NT2/D1 (cell line): ENCODE measurements at regions not wholly inside any gene's neighbourhood (a gene's known extent, or its start where the extent isn't known, plus 50 kb on each side); places are given as distances from the start of the nearest gene placed in this dataset.

ENCODE experiments used
- DNase-seq: peaks from one replicate; pipeline ENCODE4 v3.0.0-alpha.2; 2011; ENCODE audit warnings: low read depth, low spot score
- H3K27me3 ChIP-seq: 2 replicates; pipeline ENCODE4 v1.6.0; 2011; ENCODE audit warnings: mild to moderate bottlenecking; ENCODE audit not compliant: insufficient read length, insufficient read depth
- H3K36me3 ChIP-seq: 2 replicates; pipeline ENCODE4 v1.6.1; 2011; ENCODE audit warnings: mild to moderate bottlenecking, low read length, mixed read lengths; ENCODE audit not compliant: insufficient read depth, insufficient read length
- H3K4me1 ChIP-seq: 2 replicates; pipeline ENCODE4 v1.5.1; 2011; ENCODE audit not compliant: insufficient read depth, insufficient read length
- H3K4me3 ChIP-seq: 2 replicates; pipeline ENCODE4 v1.5.1; 2011; ENCODE audit warnings: low read depth; ENCODE audit not compliant: insufficient read length
- H3K9ac ChIP-seq: 2 replicates; pipeline ENCODE4 v1.6.0; 2011; ENCODE audit warnings: low read depth; ENCODE audit not compliant: insufficient read length
- H3K9me3 ChIP-seq: 2 replicates; pipeline ENCODE4 v1.5.1; 2011; ENCODE audit warnings: mild to moderate bottlenecking, low read length; ENCODE audit not compliant: insufficient read depth
- SUZ12 ChIP-seq: IDR thresholded peaks from 2 replicates; pipeline ENCODE4 v1.6.1; 2011; ENCODE audit not compliant: insufficient read length, insufficient read depth; ENCODE audit errors: extremely low read depth
- YY1 ChIP-seq: IDR thresholded peaks from 2 replicates; pipeline ENCODE4 v1.6.1; 2011; ENCODE audit not compliant: insufficient read length, insufficient read depth
- ZNF274 ChIP-seq: IDR thresholded peaks from 2 replicates; pipeline ENCODE4 v1.6.1; 2011; ENCODE audit warnings: mild to moderate bottlenecking, low read depth, low read length

DNA sequence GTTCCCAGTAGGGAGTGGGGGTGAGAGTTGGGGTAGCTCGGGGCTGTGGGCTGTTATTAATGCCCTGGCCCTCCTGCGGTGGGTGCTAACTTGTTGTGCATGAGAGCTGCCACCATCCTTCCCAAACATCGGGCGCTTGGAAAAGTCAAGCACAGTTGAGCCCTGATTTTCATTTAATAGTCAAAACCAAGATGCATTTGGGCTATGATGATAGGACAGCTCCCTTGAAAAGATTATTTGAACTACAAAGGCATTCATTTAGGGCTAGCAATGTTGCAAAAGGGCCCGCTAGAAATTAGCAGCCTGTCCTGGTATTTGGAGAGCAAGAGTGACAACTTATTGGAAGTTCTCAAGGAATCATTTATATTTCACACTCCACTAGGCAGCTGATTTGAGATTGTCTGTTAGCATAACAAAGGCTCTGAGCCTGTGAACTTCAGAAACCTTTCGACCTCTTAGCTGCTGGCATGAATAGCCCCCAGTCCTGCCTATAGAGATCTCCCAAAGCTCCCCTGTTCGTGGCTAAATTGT, 128.2 kb upstream of the TMEM161B start:
- no peaks in the 10 kb centered on the region for H3K36me3 ChIP-seq
- no peaks in the 10 kb centered on the region for H3K27me3 ChIP-seq
- peaks cover 5% of the 10 kb centered on the region for H3K4me1 ChIP-seq
- no peak for DNase-seq
- no peaks in the 10 kb centered on the region for H3K9me3 ChIP-seq
- TF ChIP-seq SUZ12 (no peak), YY1 (no peak), ZNF274 (no peak)
- H3K4me3 ChIP-seq: no peak overlapping the region
- no peak overlapping the region for H3K9ac ChIP-seq

DNA sequence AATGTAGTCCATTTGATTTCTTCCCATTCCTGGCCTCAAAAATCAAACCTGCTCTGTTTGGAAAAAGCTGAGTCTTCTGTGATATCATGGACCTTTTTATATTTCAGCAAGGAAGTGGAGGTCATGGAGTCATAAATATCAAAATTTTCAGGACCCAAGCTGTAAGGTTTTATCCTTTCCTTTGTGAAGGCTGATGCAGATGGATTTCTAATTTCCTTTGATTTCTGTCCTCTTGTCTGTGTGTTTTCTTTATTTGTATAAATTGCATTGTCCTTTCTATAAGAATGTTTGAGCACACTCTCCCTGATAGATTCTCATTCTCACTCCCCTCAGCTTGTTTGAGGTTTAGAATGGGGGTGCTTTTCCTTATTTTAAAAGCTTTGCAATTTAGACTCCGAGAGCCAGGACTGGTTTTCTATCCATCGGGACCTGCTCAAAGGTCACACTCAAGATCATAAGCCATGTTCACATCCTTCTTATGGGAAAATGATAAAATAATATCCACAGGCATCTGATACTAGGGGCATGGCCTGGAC, 127.4 kb upstream of the TMEM161B start:
- DNase-seq: no peak
- Histone ChIP-seq H3K27me3 (no peaks in the 10 kb centered on the region), H3K4me1 (peaks cover 5% of the 10 kb centered on the region), H3K9me3 (no peaks in the 10 kb centered on the region), H3K36me3 (no peaks in the 10 kb centered on the region), H3K4me3 (no peak overlapping the region), H3K9ac (no peak overlapping the region)
- TF ChIP-seq SUZ12 (no peak), ZNF274 (no peak), YY1 (no peak)

DNA sequence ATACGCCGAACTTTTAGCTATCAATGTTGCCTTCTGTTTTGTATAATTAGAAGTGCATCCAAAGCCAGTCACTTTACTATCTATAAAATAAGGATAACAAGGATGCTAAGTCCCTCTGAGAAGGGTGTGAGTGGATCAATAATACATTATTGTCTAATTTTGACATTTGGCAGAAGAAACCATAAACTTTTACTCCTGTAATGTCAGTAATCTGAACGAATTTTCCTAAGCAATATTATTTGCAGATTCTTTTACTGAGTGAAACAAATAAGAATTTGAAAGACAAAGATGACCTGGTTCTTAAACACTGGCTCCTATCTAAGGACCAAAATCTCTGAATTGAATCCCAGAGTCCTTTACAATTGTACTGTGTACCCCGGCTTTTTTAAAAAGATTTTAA, 126.6 kb upstream of the TMEM161B start:
- H3K9me3 ChIP-seq: no peaks in the 10 kb centered on the region
- H3K4me1 ChIP-seq: peaks cover 5% of the 10 kb centered on the region
- no peak for DNase-seq
- no peak overlapping the region for H3K9ac ChIP-seq
- H3K4me3 ChIP-seq: no peak overlapping the region
- no peaks in the 10 kb centered on the region for H3K36me3 ChIP-seq
- TF ChIP-seq YY1: no peak
- TF ChIP-seq SUZ12: no peak
- no peak for TF ChIP-seq ZNF274
- no peaks in the 10 kb centered on the region for H3K27me3 ChIP-seq

DNA sequence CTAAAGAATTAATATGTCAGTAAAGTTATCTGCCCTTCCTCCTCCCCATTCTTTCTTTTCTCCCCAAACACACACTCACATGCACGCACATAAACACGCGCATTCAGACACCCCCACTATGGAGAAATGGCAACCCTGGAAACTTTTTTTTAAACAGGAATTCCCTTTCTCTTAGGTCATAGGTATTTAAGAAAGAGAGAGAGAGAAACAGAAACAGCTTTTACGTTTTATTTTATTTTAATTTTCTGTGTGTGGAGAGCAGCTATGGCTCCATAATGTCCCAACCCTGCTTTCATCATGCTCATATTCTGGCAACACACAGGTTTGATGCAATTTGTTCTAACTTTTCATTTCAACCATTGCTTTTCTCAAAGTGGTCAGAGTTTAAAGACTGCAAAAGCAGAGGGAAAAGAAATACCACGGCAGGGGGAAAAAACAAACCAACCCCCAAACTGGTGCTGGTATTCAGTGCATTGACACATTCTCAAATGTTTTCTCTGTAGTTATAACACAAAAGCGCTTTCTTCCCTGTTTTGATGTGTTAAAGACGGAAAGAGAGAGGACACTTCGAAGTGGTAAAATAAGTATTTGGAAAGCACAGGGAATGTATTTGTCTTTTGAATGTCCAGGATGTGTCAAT, 126.0 kb upstream of the TMEM161B start:
- no peak for TF ChIP-seq YY1
- TF ChIP-seq ZNF274: no peak
- no peak for TF ChIP-seq SUZ12
- Histone ChIP-seq H3K4me3 (no peak overlapping the region), H3K4me1 (peaks cover 5% of the 10 kb centered on the region), H3K9me3 (no peaks in the 10 kb centered on the region), H3K27me3 (no peaks in the 10 kb centered on the region), H3K36me3 (no peaks in the 10 kb centered on the region), H3K9ac (no peak overlapping the region)
- no peak for DNase-seq

DNA sequence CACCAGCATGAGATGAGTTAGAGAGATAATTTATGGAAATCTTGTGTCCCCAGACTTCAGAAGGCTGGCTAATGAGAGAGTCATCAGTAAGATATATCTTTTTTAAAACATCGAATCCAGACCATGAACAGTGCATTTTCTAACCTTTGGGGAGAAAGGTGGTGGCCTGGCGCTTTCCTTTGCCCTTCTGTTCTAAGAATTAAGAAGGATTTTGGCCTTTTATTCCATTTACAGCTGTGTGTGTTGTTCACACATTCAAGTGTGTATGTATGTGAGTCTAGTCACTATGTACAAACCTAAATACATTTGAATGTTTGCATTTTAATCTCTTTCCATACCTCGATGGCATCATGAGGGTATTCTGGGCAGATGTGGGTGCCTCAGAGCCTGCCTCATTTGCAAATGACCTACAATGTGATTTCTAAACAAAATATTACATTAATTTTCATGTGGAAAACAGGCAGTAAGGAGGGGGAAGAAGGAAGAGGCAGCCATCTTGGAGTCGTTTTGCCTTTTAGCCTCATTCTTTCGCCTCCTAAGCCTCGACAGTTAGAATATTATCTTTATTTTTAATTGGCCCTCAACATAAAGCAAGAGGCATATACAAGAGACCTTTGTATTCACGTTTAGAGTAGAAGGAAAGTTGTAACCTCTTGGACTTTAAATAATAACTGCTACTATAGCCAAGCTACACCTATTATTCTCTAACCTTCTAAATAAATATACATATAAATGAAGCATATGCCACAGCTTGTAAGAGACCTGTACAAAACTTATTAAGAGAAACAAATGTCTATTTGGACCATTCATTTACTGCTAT, 125.3 kb upstream of the TMEM161B start:
- H3K4me1 ChIP-seq: peaks cover 5% of the 10 kb centered on the region

GRCh38 chr5:88393042-88393441, 124.4 kb upstream of the TMEM161B start:
- no peak for DNase-seq

More for the DNA sequence above, 125.3 kb upstream of the TMEM161B start:
- no peak for DNase-seq
- H3K9me3 ChIP-seq: no peaks in the 10 kb centered on the region
- TF ChIP-seq SUZ12 (no peak), ZNF274 (no peak), YY1 (no peak)
- H3K9ac ChIP-seq: no peak overlapping the region
- no peaks in the 10 kb centered on the region for H3K27me3 ChIP-seq
- no peak overlapping the region for H3K4me3 ChIP-seq
- no peaks in the 10 kb centered on the region for H3K36me3 ChIP-seq

GRCh38 chr5:88391991-88392390, 123.3 kb upstream of the TMEM161B start:
- no peak for TF ChIP-seq YY1
- no peak for TF ChIP-seq SUZ12
- TF ChIP-seq ZNF274: no peak
- H3K4me1 ChIP-seq: peaks cover 2% of the 10 kb centered on the region
- no peak overlapping the region for H3K9ac ChIP-seq
- DNase-seq: no peak
- H3K27me3 ChIP-seq: no peaks in the 10 kb centered on the region
- no peak overlapping the region for H3K4me3 ChIP-seq
- no peaks in the 10 kb centered on the region for H3K36me3 ChIP-seq
- H3K9me3 ChIP-seq: no peaks in the 10 kb centered on the region

More at GRCh38 chr5:88393042-88393441, 124.4 kb upstream of the TMEM161B start:
- no peak for TF ChIP-seq YY1
- no peak for TF ChIP-seq ZNF274
- TF ChIP-seq SUZ12: no peak
- no peaks in the 10 kb centered on the region for H3K27me3 ChIP-seq
- no peaks in the 10 kb centered on the region for H3K9me3 ChIP-seq
- peaks cover 5% of the 10 kb centered on the region for H3K4me1 ChIP-seq
- no peaks in the 10 kb centered on the region for H3K36me3 ChIP-seq
- no peak overlapping the region for H3K9ac ChIP-seq
- no peak overlapping the region for H3K4me3 ChIP-seq
